ENCODE measurements at regions not wholly inside any gene's neighbourhood (a gene's known extent, or its start where the extent isn't known, plus 50 kb on each side); places are given as distances from the start of the nearest gene placed in this dataset.

- TF ChIP-seq CTCF (IDR thresholded peaks at IDR 0.05) (no peak), POLR2A (IDR thresholded peaks at IDR 0.05) (no peak)
These were observed 164.4 kb upstream of the NT5C1B start for GRCh38 chr2:18753722-18754121.

Data from heart left ventricle (tissue), 13 donors.